HG03442 (cell line): ENCODE measurements at regions not wholly inside any gene's neighbourhood (a gene's known extent, or its start where the extent isn't known, plus 50 kb on each side); places are given as distances from the start of the nearest gene placed in this dataset.
A peak's percentile ranks its signal among the peaks of the same experiment; 100 is the strongest.

ENCODE experiments used
- ATAC-seq: cut with Tn5 transposase; IDR thresholded peaks from one replicate; pipeline ENCODE4 v1.9.1; 2021; ENCODE audit warnings: mild to moderate bottlenecking, moderate library complexity; ENCODE audit not compliant: unreplicated experiment

GRCh38 chr3:22208844-22209243 is 457.8 kb upstream of the ZNF385D start:
- ATAC-seq = no peak

GRCh38 chr3:22209578-22209977 is 458.6 kb upstream of the ZNF385D start:
- no peak for ATAC-seq

- ATAC-seq = no peak
Measured at GRCh38 chr3:22210693-22211092, 459.7 kb upstream of the ZNF385D start.

GRCh38 chr3:22216601-22217000 is 465.6 kb upstream of the ZNF385D start:
- no peak for ATAC-seq

- ATAC-seq = no peak
Measured at GRCh38 chr3:22225161-22225560, 474.2 kb upstream of the ZNF385D start.

- no peak for ATAC-seq
Measured at GRCh38 chr3:22228705-22229104, 477.7 kb upstream of the ZNF385D start.

GRCh38 chr3:22231061-22231460 is 480.1 kb upstream of the ZNF385D start:
- ATAC-seq = no peak

- ATAC-seq = peak; percentile 72
Measured at GRCh38 chr3:22236490-22237270, 485.7 kb upstream of the ZNF385D start.

- ATAC-seq = no peak
Measured at GRCh38 chr3:22239011-22239410, 488.0 kb upstream of the ZNF385D start.

GRCh38 chr3:22241110-22241509 is 490.1 kb upstream of the ZNF385D start:
- ATAC-seq = no peak

GRCh38 chr3:22244761-22245521 is 493.9 kb upstream of the ZNF385D start:
- ATAC-seq = no peak

GRCh38 chr3:22245811-22246583 is 495.0 kb upstream of the ZNF385D start:
- no peak for ATAC-seq

- ATAC-seq = no peak
Measured at GRCh38 chr3:22249658-22250057, 498.6 kb upstream of the ZNF385D start.

- no peak for ATAC-seq
Measured at GRCh38 chr3:22257252-22257651, 506.2 kb upstream of the ZNF385D start.

GRCh38 chr3:22262386-22262785 is 511.4 kb upstream of the ZNF385D start:
- ATAC-seq = no peak

- ATAC-seq = no peak
Measured at GRCh38 chr3:22263042-22263441, 512.0 kb upstream of the ZNF385D start.

- ATAC-seq = no peak
Measured at GRCh38 chr3:22265403-22265802, 514.4 kb upstream of the ZNF385D start.

GRCh38 chr3:22269831-22270230 is 518.8 kb upstream of the ZNF385D start:
- ATAC-seq = no peak

- no peak for ATAC-seq
Measured at GRCh38 chr3:22276351-22276750, 525.3 kb upstream of the ZNF385D start.

GRCh38 chr3:22284559-22284958 is 533.5 kb upstream of the ZNF385D start:
- ATAC-seq = no peak

GRCh38 chr3:22288756-22289155 is 537.7 kb upstream of the ZNF385D start:
- ATAC-seq = no peak

GRCh38 chr3:22292681-22293080 is 541.7 kb upstream of the ZNF385D start:
- no peak for ATAC-seq
